Colonic mucosa (tissue), 4 donors: ENCODE measurements at regions not wholly inside any gene's neighbourhood (a gene's known extent, or its start where the extent isn't known, plus 50 kb on each side); places are given as distances from the start of the nearest gene placed in this dataset.

Experiments
- DNase-seq: peaks from one replicate; pipeline ENCODE4 v3.0.0-alpha.2; 2020
- H3K27ac ChIP-seq: fragments of 200-600 bp; one replicate; pipeline ENCODE4 v1.8.0; 2021
- H3K27me3 ChIP-seq: fragments of 200-600 bp; one replicate; pipeline ENCODE4 v1.8.0; 2021
- H3K36me3 ChIP-seq: fragments of 200-600 bp; one replicate; pipeline ENCODE4 v1.8.0; 2021
- H3K4me1 ChIP-seq: fragments of 200-600 bp; one replicate; pipeline ENCODE4 v1.8.0; 2021; ENCODE audit warnings: mild to moderate bottlenecking
- H3K4me3 ChIP-seq: fragments of 200-600 bp; one replicate; pipeline ENCODE4 v1.8.0; 2021
- H3K9ac ChIP-seq, 2 donors: one replicate each; pipeline ENCODE4 v1.7.0; 2013; ENCODE audit warnings: control low read depth in 2 of 2, low read depth in 2 of 2, low read length in 2 of 2
- H3K9me3 ChIP-seq: fragments of 200-600 bp; one replicate; pipeline ENCODE4 v1.8.0; 2021
- CTCF ChIP-seq: fragments of 200-600 bp; IDR thresholded peaks from one replicate; pipeline ENCODE4 v1.8.0; 2022; ENCODE audit warnings: antibody characterized with exemption, mild to moderate bottlenecking
- intact Hi-C: fragments of 100-400 bp; cut with DNase I; formaldehyde crosslinking; loops from one replicate; pipeline ENCODE4 v1.14.1; 2022
- donor health status: healthy.
- donor health status: DM: no; HTN: no; CAD: no.
- donor health status: DM: no; HTN: no; CAD: no.

- intact Hi-C loops = no loop called here
- no peaks in the 10 kb centered on the region for H3K4me1 ChIP-seq
- no peak for TF ChIP-seq CTCF
Measured at GRCh38 chr18:40325988-40326387, 1629.0 kb upstream of the PIK3C3 start.

GRCh38 chr18:40314199-40314598, 1640.8 kb upstream of the PIK3C3 start:
- TF ChIP-seq CTCF = no peak
- Histone ChIP-seq H3K4me3 (no peak overlapping the region), H3K9me3 (no peaks in the 10 kb centered on the region), H3K4me1 (no peaks in the 10 kb centered on the region), H3K27ac (no peak overlapping the region), H3K36me3 (no peaks in the 10 kb centered on the region), H3K9ac (no peak overlapping the region), H3K27me3 (no peaks in the 10 kb centered on the region)
- intact Hi-C loops = no loop called here
- no peak for DNase-seq

More at GRCh38 chr18:40325988-40326387, 1629.0 kb upstream of the PIK3C3 start:
- Histone ChIP-seq H3K36me3 (no peaks in the 10 kb centered on the region), H3K27me3 (no peaks in the 10 kb centered on the region), H3K27ac (no peak overlapping the region), H3K9ac (no peak overlapping the region), H3K4me3 (no peak overlapping the region), H3K9me3 (no peaks in the 10 kb centered on the region)
- no peak for DNase-seq

- TF ChIP-seq CTCF = no peak
- H3K4me1 ChIP-seq = no peaks in the 10 kb centered on the region
- no peaks in the 10 kb centered on the region for H3K27me3 ChIP-seq
- no peaks in the 10 kb centered on the region for H3K36me3 ChIP-seq
- intact Hi-C loops = no loop called here
- no peak overlapping the region for H3K27ac ChIP-seq
- no peak overlapping the region for H3K9ac ChIP-seq
- no peaks in the 10 kb centered on the region for H3K9me3 ChIP-seq
- DNase-seq = no peak
- no peak overlapping the region for H3K4me3 ChIP-seq
Measured at GRCh38 chr18:40313030-40313642, 1641.9 kb upstream of the PIK3C3 start.

- no peak for DNase-seq
- no peak for TF ChIP-seq CTCF
- H3K9me3 ChIP-seq = no peaks in the 10 kb centered on the region
- H3K36me3 ChIP-seq = no peaks in the 10 kb centered on the region
- H3K27me3 ChIP-seq = no peaks in the 10 kb centered on the region
- intact Hi-C loops = no loop called here
- no peak overlapping the region for H3K27ac ChIP-seq
- H3K4me1 ChIP-seq = no peaks in the 10 kb centered on the region
- H3K4me3 ChIP-seq = no peak overlapping the region
- H3K9ac ChIP-seq = no peak overlapping the region
Measured at GRCh38 chr18:40307627-40308026, 1647.4 kb upstream of the PIK3C3 start.

- H3K27ac ChIP-seq = no peak overlapping the region
- no peak for TF ChIP-seq CTCF
- intact Hi-C loops = no loop called here
- no peaks in the 10 kb centered on the region for H3K27me3 ChIP-seq
- no peaks in the 10 kb centered on the region for H3K9me3 ChIP-seq
- H3K36me3 ChIP-seq = no peaks in the 10 kb centered on the region
- H3K4me3 ChIP-seq = no peak overlapping the region
- no peaks in the 10 kb centered on the region for H3K4me1 ChIP-seq
- DNase-seq = no peak
- H3K9ac ChIP-seq = no peak overlapping the region
Measured at GRCh38 chr18:40296717-40297413, 1658.2 kb upstream of the PIK3C3 start.
